K562 (cell line): ENCODE measurements at regions not wholly inside any gene's neighbourhood (a gene's known extent, or its start where the extent isn't known, plus 50 kb on each side); places are given as distances from the start of the nearest gene placed in this dataset.

Source experiments
- ELF4 ChIP-seq: fragments of 450-650 bp; formaldehyde crosslinking; IDR thresholded peaks from 2 replicates; pipeline ENCODE4 v1.4.0; 2022; ENCODE audit warnings: missing genetic modification characterization
- ESRRA ChIP-seq: fragments of 450-650 bp; IDR thresholded peaks from 2 replicates; pipeline ENCODE4 v1.6.1; 2014; ENCODE audit warnings: low read depth, mild to moderate bottlenecking, moderate library complexity, borderline replicate concordance
- FOXA1 ChIP-seq: fragments of 450-650 bp; IDR thresholded peaks from 2 replicates; pipeline ENCODE4 v1.6.1; 2016; ENCODE audit warnings: mild to moderate bottlenecking, borderline replicate concordance
- GATA2 ChIP-seq: sonication (generic); formaldehyde crosslinking; IDR thresholded peaks from 2 replicates; pipeline ENCODE4 v1.4.0; 2020; ENCODE audit warnings: mild to moderate bottlenecking, missing genetic modification reagents
- HNRNPLL ChIP-seq: fragments of 200-400 bp; formaldehyde crosslinking; IDR thresholded peaks from 2 replicates; pipeline ENCODE4 v1.6.1; 2017; ENCODE audit warnings: low read length, low read depth, mild to moderate bottlenecking; ENCODE audit not compliant: poor library complexity, severe bottlenecking
- KLF16 ChIP-seq: IDR thresholded peaks from 2 replicates; pipeline ENCODE4 v1.6.1; 2016; ENCODE audit warnings: antibody characterized with exemption
- LEF1 ChIP-seq: fragments of 450-650 bp; IDR thresholded peaks from 2 replicates; pipeline ENCODE4 v1.6.1; 2016; ENCODE audit warnings: mild to moderate bottlenecking
- NRF1 ChIP-seq, 2 experiments: fragments of 450-650 bp; IDR thresholded peaks in 1 of 2; conservative IDR thresholded peaks in 1 of 2; 2 replicates each; pipeline ENCODE4 v1.6.1; 2014; ENCODE audit warnings: mild to moderate bottlenecking in 2 of 2
- TRIM28 ChIP-seq: fragments of 450-650 bp; IDR thresholded peaks from 2 replicates; pipeline ENCODE4 v1.6.1; 2017
- ZBED1 ChIP-seq: IDR thresholded peaks from 2 replicates; pipeline ENCODE4 v1.6.1; 2014
- ZKSCAN8 ChIP-seq: fragments of 200-800 bp; sonication (Bioruptor generic); IDR thresholded peaks from 2 replicates; pipeline ENCODE4 v1.6.1; 2016; ENCODE audit warnings: missing genetic modification characterization, missing compliant biosample characterization
- ZNF121 ChIP-seq: sonication (generic); formaldehyde crosslinking; conservative IDR thresholded peaks from 2 replicates; pipeline ENCODE4 v1.8.0; 2022; ENCODE audit warnings: missing genetic modification reagents
- ZNF384 ChIP-seq: IDR thresholded peaks from 2 replicates; pipeline ENCODE4 v1.6.1; 2012; ENCODE audit warnings: low read depth, low read length, improper control_type of control experiment

DNA sequence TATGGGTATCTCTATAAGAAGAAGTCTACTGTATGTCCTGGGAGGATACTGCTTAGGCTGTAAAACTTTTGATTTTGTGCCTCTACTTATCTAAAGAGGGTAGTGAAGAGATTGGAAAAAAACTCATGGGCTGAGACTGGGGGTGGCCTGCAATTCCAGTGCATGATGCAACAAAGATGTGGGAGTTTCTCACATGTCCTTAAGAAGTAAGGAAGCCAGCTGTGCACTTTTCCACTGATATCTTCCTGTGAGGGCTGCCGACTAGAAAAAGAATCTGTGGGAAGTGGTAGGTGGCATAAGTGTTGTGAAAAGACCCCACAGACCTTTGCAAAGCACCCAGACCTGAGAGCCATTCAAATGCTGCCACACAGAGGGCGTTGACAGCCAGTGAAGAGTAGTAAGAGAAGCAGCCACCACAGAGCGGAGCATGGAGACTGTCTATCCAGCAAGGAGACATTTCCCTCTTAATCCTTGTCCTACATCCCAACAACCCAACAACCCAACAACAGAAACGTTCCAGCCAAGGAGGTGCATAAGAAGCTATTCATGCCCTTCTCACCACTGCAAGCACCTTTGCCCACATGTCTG lies 65.1 kb downstream of the PFDN4 start:
- TF ChIP-seq ELF4 (CRISPR knock-in tag) (no peak), NRF1 (conservative IDR thresholded peaks at IDR 0.05 in 1 of 2, IDR thresholded peaks at IDR 0.05 in 1 of 2) (no peak), TRIM28 (no peak), ZNF384 (no peak), ZNF121 (CRISPR knock-in tag) (no peak), ZBED1 (no peak), LEF1 (no peak), ESRRA (no peak), ZKSCAN8 (no peak), FOXA1 (no peak), KLF16 (no peak), GATA2 (CRISPR knock-in tag) (no peak), HNRNPLL (no peak)
